Heart left ventricle (tissue), 13 donors: ENCODE measurements at regions not wholly inside any gene's neighbourhood (a gene's known extent, or its start where the extent isn't known, plus 50 kb on each side); places are given as distances from the start of the nearest gene placed in this dataset.

ENCODE experiments used
- POLR2A ChIP-seq, 2 donors: fragments of 450-650 bp; IDR thresholded peaks; one replicate each; pipeline ENCODE4 v1.6.1; 2017; ENCODE audit warnings: antibody characterized with exemption in 2 of 2, mild to moderate bottlenecking in 2 of 2, moderate library complexity in 2 of 2
- TF ChIP-seq, protein P1 (sequence below), 12 donors: fragments of 200-600 bp; sonication (generic) in 4 of 12; IDR thresholded peaks; one replicate each; pipeline versions ENCODE4 v1.5.0 to v1.8.0; 2018 to 2022; ENCODE audit warnings: antibody characterized with exemption in 12 of 12, mild to moderate bottlenecking in 5 of 12
- donor health status: ischemic (EF 13 %, LVEDD 7.1; RV severe dilation, severe dysfunction).
- donor health status: DM: no; HTN: yes; CAD: no.
- donor health status: DM: no; HTN: no; CAD: no.
- donor health status: ischemic (EF 25% LVEDD 6.9; RV normal size, moderate dysfunction).
- donor health status: ischemic (EF 25% LVEDD 5.7; RV mildly dilated, moderate dysfunction).
- donor health status: ischemic (EF 35%, LVEDD 5.7; RV mildly dilated, moderate dysfunction).
- donor health status: nonischemic (EF 11% LVEDD 7.7; RV severe dilation, severe dysfunction).
- donor health status: DM: yes; HTN: yes; CAD: no.
- donor health status: PGD.
- donor health status: ischemic (EF 29% LVEDD 5.4; RV normal size, mild dysfunction).
- donor health status: nonischemic (EF 23%, LVEDD 6.1; RV moderate dilation, normal function).

DNA sequence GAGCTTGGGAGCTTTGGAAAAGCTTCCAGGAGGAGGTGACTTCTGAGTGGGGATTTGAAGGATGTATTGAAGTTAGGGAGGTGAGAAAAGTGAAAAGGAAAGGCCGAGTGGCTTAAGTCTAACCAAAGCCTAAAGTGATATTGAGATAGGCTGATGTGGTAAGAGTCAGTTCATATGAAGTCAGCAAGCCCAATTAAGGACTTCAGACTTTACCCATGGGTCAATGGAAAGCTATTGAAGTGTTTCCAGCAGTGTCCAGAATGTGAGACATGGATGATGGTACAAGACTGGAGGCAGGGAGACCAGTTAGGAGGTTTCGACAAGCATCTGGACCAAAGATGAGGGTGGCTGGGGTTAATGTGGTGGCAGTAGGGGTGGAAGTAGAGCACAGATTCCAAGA is 134.3 kb upstream of the WWC1 start:
- TF ChIP-seq, protein P1, sequence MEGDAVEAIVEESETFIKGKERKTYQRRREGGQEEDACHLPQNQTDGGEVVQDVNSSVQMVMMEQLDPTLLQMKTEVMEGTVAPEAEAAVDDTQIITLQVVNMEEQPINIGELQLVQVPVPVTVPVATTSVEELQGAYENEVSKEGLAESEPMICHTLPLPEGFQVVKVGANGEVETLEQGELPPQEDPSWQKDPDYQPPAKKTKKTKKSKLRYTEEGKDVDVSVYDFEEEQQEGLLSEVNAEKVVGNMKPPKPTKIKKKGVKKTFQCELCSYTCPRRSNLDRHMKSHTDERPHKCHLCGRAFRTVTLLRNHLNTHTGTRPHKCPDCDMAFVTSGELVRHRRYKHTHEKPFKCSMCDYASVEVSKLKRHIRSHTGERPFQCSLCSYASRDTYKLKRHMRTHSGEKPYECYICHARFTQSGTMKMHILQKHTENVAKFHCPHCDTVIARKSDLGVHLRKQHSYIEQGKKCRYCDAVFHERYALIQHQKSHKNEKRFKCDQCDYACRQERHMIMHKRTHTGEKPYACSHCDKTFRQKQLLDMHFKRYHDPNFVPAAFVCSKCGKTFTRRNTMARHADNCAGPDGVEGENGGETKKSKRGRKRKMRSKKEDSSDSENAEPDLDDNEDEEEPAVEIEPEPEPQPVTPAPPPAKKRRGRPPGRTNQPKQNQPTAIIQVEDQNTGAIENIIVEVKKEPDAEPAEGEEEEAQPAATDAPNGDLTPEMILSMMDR (IDR thresholded peaks at IDR 0.05): no peak
- TF ChIP-seq POLR2A (IDR thresholded peaks at IDR 0.05): no peak
